SK-N-SH (cell line): ENCODE measurements at regions not wholly inside any gene's neighbourhood (a gene's known extent, or its start where the extent isn't known, plus 50 kb on each side); places are given as distances from the start of the nearest gene placed in this dataset.

ENCODE experiments used
- CHD2 ChIP-seq: fragments of 150-350 bp; IDR thresholded peaks from 2 replicates; pipeline ENCODE4 v1.6.1; 2018; ENCODE audit warnings: low read length; ENCODE audit not compliant: partially characterized antibody
- CTCF ChIP-seq: fragments of 200-600 bp; sonication (generic); IDR thresholded peaks from 2 replicates; pipeline ENCODE4 v1.6.1; 2017; ENCODE audit warnings: antibody characterized with exemption, mild to moderate bottlenecking, moderate library complexity
- EZH2phosphoT487 ChIP-seq: fragments of 200-600 bp; sonication (generic); IDR thresholded peaks from 2 replicates; pipeline ENCODE4 v1.6.1; 2017; ENCODE audit warnings: low read depth, mixed run types, mild to moderate bottlenecking, antibody characterized with exemption, moderate library complexity, borderline replicate concordance
- POLR2AphosphoS5 ChIP-seq: IDR thresholded peaks from 2 replicates; pipeline ENCODE4 v1.6.1; 2012; ENCODE audit warnings: low read depth, low read length
- RCOR1 ChIP-seq: fragments of 150-350 bp; IDR thresholded peaks from 2 replicates; pipeline ENCODE4 v1.6.1; 2017; ENCODE audit warnings: antibody characterized with exemption, low read length
- REST ChIP-seq: IDR thresholded peaks from 2 replicates; pipeline ENCODE4 v1.6.1; 2012; ENCODE audit warnings: mild to moderate bottlenecking, low read depth, low read length, moderate library complexity
- RXRA ChIP-seq: IDR thresholded peaks from 2 replicates; pipeline ENCODE4 v1.4.0; 2012; ENCODE audit warnings: low read depth, mild to moderate bottlenecking, borderline replicate concordance
- SIN3A ChIP-seq: IDR thresholded peaks from 2 replicates; pipeline ENCODE4 v1.6.1; 2012; ENCODE audit warnings: low read depth, mild to moderate bottlenecking, low read length, moderate library complexity, borderline replicate concordance

GRCh38 chr5:89710006-89710405 is 699.5 kb downstream of the CETN3 start:
- TF ChIP-seq CTCF (no peak), EZH2phosphoT487 (no peak), RCOR1 (no peak), CHD2 (no peak), SIN3A (no peak), RXRA (no peak), REST (no peak), POLR2AphosphoS5 (no peak)
